ENCODE measurements at regions not wholly inside any gene's neighbourhood (a gene's known extent, or its start where the extent isn't known, plus 50 kb on each side); places are given as distances from the start of the nearest gene placed in this dataset.

GRCh38 chr12:41963398-41963797 lies 181.3 kb downstream of the GXYLT1 start:
- no peak overlapping the region for H2AFZ ChIP-seq (replicated peaks; ENCODE audit: low read length, poor library complexity)
- no peak overlapping the region for H3K9ac ChIP-seq (ENCODE audit: low read depth, low read length)
- H3K4me3 ChIP-seq (ENCODE audit: insufficient read depth, low read depth, low read length) = no peak overlapping the region
- no peaks in the 10 kb centered on the region for H3K27me3 ChIP-seq (ENCODE audit: control insufficient read depth, insufficient read depth, low read length)
- CTCF ChIA-PET = no interaction called here
- WGBS, 2 experiments (ENCODE audit: extremely low coverage in 2 of 2, insufficient read length in 1 of 2) = no CpG with 5 or more reads among the region's 2 CpGs
- dilution Hi-C loops (cut with HindIII; ENCODE audit: low sequenced_read_pairs, unreplicated experiment) (no loop called here), intact Hi-C loops (cut with micrococcal nuclease) (no loop called here), in situ Hi-C loops (cut with MboI; ENCODE audit: low sequenced_read_pairs) (no loop called here)
- H3K27ac ChIP-seq (ENCODE audit: insufficient read depth, low read length) = no peak overlapping the region
- H4K8ac ChIP-seq (ENCODE audit: low read depth in 2 of 2, low read length in 2 of 2) = no peak overlapping the region
- POLR2A ChIA-PET (ENCODE audit: unreplicated experiment) = no interaction called here
- no peaks in the 10 kb centered on the region for H3K79me1 ChIP-seq (ENCODE audit: low read depth in 1 of 2, low read length in 2 of 2)
- no peak overlapping the region for H2BK120ac ChIP-seq (ENCODE audit: low read depth, low read length)
- no peak overlapping the region for H3K23ac ChIP-seq (ENCODE audit: low read depth, low read length)
- no peaks in the 10 kb centered on the region for H3K9me3 ChIP-seq (ENCODE audit: control insufficient read depth, insufficient read depth, low read length)
- H3K4me2 ChIP-seq (ENCODE audit: low read depth, low read length) = no peak overlapping the region
- no peak overlapping the region for H2BK20ac ChIP-seq (ENCODE audit: low read depth, low read length)
- H4K5ac ChIP-seq (ENCODE audit: low read depth, low read length) = no peak overlapping the region
- DNase-seq = no peak
- H3K18ac ChIP-seq (ENCODE audit: low read depth, low read length) = no peak overlapping the region
- no peaks in the 10 kb centered on the region for H4K20me1 ChIP-seq (ENCODE audit: insufficient read depth, low read length)
- H2AK5ac ChIP-seq (ENCODE audit: low read depth, low read length) = no peak overlapping the region
- no peaks in the 10 kb centered on the region for H3K4me1 ChIP-seq (ENCODE audit: control insufficient read depth, insufficient read depth, low read length)
- no peak overlapping the region for H4K91ac ChIP-seq (ENCODE audit: insufficient read depth, low read depth, low read length)
- TF ChIP-seq FOS (IDR thresholded peaks at IDR 0.05; ENCODE audit: low read depth, low read length) (no peak), RCOR1 (IDR thresholded peaks at IDR 0.05; ENCODE audit: insufficient replicate concordance, low read length) (no peak), CEBPB (IDR thresholded peaks at IDR 0.05; ENCODE audit: low read depth, low read length) (no peak), SMC3 (IDR thresholded peaks at IDR 0.05; ENCODE audit: low read depth, low read length) (no peak), NFE2L2 (IDR thresholded peaks at IDR 0.05; ENCODE audit: low read depth, low read length) (no peak), MAZ (IDR thresholded peaks at IDR 0.05; ENCODE audit: borderline replicate concordance, low read depth, low read length) (no peak), MAFK (IDR thresholded peaks at IDR 0.05; ENCODE audit: low read depth, low read length) (no peak), CTCF (conservative IDR thresholded peaks at IDR 0.05; ENCODE audit: low read depth, low read length) (no peak), CHD1 (IDR thresholded peaks at IDR 0.05; ENCODE audit: low read depth, low read length) (no peak), ELK1 (IDR thresholded peaks at IDR 0.05; ENCODE audit: borderline replicate concordance, low read depth, low read length) (no peak), RAD21 (IDR thresholded peaks at IDR 0.05; ENCODE audit: low read length) (no peak), POLR2A (IDR thresholded peaks at IDR 0.05; ENCODE audit: low read depth, low read length) (no peak), BHLHE40 (IDR thresholded peaks at IDR 0.05; ENCODE audit: low read depth, low read length) (no peak), USF2 (IDR thresholded peaks at IDR 0.05; ENCODE audit: low read depth, low read length) (no peak), RFX5 (IDR thresholded peaks at IDR 0.05; ENCODE audit: low read depth, low read length) (no peak)
- no peak overlapping the region for H3K56ac ChIP-seq (ENCODE audit: extremely low read depth, insufficient read depth, low read length)
- no peaks in the 10 kb centered on the region for H3K9me1 ChIP-seq (ENCODE audit: insufficient read depth, low read length)
- no peak overlapping the region for H2BK15ac ChIP-seq (ENCODE audit: low read depth, low read length)
- H3K36me3 ChIP-seq (ENCODE audit: control insufficient read depth, insufficient read depth, low read length) = no peaks in the 10 kb centered on the region
- BruUV-seq (replicated peaks) = no TSS peak
- H2AK9ac ChIP-seq (replicated peaks; ENCODE audit: low read depth, low read length, poor library complexity) = no peak overlapping the region
- no peak overlapping the region for H2BK5ac ChIP-seq (ENCODE audit: low read depth, low read length, poor library complexity, severe bottlenecking)
- no peak for ATAC-seq (ENCODE audit: low read depth)
- no peak overlapping the region for H3K4ac ChIP-seq (ENCODE audit: low read depth, low read length)
- no peak overlapping the region for H3K14ac ChIP-seq (replicated peaks; ENCODE audit: low read depth, low read length)

Measured in IMR-90 (cell line).